HG02970 (cell line): ENCODE measurements at regions not wholly inside any gene's neighbourhood (a gene's known extent, or its start where the extent isn't known, plus 50 kb on each side); places are given as distances from the start of the nearest gene placed in this dataset.

Experiments used
- ATAC-seq: cut with Tn5 transposase; IDR thresholded peaks from one replicate; pipeline ENCODE4 v1.9.1; 2021; ENCODE audit warnings: mild to moderate bottlenecking, moderate library complexity, moderate number of reproducible peaks; ENCODE audit not compliant: unreplicated experiment, low FRiP score

DNA sequence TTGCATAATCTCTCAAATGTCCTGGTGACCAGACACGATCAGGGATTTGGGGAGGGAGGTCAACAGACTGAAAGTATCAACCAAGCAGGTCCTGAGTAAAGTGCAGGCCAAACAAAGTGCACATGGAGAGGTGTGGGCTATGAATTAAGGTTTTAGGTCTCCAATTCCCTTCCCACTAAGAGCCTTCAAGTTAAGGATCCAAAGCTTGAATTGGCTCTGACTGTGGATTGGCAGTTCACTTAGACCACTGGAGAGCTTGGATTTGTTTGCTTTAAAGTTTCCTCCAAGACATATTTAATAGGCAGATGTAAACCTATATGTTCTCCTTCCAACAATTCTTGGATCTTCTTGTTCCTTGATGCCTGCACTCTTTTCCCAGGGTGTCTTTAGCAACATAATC is 129.6 kb upstream of the IGF1 start:
- no peak for ATAC-seq

DNA sequence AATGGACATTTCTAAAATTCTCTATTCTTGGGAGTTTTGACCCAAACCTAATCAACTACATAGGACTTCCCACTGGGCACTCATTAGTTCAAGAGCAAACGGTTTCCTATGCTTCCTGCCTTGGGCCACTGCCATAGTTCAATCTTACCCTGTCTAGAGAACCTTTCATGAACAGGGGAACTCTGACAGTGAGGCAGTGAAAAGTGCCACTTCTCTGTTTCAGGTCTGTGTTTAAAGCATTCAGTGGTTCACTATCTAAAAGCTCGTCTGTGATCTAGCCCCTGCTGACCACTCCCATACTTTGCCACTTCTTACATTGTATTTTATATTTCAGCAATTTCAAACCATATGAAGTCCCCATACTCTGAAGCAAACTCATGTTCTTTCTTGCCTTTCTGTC is 122.7 kb upstream of the IGF1 start:
- no peak for ATAC-seq

DNA sequence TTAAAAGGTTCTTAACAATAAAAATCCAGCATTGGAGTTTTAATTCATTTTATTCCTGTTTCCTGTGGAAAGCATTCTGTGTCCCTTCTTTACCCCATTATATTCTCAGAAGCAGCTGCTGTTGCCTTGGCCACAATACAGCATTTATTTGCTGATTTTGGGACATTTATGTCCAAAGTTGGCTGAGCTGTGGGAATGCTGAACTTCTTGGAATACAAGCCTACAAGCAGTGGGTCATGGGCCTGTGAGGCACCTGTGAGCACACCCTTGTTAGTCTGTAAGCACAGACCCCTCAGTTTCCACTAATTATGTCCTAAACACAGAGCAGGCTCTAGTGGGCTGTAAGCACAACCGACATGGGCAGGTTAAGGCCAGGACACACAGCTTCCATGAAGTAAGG is 122.2 kb upstream of the IGF1 start:
- no peak for ATAC-seq

DNA sequence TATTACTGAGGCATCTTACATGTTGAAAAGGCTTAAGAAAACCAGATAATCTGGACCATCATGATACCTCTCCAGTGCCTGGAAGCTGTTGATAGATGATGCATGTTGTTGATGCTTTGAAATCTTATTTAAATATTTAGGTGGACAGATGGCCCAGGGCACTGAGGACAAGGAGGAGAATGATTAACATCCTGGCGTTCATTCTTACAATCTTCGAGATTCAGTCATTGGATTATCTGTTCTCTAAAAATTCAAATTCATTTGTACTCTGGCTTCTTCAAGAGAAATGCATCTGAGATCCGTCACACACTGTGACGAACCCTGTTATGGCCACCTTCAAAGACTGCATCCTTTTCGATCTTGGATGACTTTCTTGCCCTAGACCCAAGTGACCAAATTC is 121.3 kb upstream of the IGF1 start:
- no peak for ATAC-seq

DNA sequence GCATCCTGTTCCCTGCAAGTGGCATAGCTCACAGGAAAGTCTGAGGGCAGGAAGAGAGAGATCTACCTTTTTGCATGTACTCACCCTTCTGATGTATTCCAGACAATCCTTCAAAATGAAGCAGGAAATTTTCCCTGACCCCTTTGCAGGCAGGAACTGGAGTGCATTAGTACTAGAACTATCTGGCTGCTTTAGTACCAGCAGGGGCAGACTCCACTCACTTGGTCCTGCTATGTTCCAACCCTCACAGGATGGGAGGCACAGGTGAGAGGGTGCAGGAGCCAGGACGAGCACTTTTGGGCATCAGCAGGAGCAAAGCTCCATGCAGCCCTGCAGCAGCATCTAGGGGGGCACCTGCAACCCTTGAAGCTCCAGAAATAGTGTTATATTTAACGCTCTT is 116.3 kb upstream of the IGF1 start:
- ATAC-seq = no peak

DNA sequence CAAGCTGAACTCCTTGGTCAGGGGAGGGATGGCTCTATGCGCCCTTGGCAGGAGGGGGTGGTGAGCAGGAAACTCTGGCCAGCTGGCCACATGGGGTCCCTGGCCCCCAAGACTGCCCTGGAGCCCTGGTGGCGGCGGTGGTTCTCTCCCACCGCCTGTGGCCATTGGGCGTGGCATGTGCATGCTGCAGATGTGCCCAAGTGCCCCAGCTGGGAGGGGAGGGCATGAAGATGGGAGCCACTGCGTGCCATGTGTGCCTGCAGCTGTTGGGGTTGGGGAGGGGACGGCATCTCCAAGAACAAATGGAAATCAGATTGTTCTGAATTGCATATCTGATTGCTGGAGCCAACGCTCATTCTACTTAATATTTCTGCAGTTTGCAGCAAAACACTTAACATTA is 115.7 kb upstream of the IGF1 start:
- no peak for ATAC-seq

DNA sequence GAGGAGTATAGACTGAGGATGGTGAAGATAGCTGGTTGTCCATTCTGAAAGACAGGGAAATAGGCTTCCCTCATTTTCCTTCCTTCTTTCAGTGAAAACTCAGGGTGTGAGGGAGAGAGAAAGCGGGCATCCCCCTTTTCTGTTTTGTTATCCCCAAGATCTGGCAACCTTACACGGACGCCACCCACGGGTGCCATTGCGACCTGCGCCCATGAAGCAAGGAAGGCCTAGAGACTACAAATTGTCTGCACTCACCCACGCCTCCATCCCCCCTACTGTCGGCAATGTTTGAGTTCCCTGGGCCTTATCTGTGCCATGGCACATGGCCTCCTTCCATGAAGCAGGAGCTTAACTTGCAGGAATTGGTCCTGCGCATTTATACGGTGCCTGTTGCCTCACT is 115.0 kb upstream of the IGF1 start:
- ATAC-seq = no peak

DNA sequence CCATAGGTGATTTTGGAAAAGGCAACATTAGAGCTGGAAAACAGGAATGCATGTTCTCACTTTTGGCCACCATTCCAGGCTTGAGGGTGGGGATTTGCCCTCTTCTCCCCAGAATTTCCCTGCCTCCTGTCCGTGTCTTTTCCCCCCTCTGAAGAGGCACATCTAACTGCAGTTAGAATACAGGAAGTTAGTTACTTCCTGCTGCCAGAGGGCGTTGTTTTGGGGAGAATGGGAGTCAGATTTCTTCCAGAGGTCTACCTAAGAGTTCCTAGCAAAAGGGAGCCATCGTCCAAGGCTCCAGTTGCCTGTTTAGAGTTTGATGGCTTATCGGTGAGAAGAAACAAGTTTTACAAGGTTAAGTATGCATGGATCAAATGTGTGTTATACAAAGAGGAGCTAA is 112.8 kb upstream of the IGF1 start:
- no peak for ATAC-seq

DNA sequence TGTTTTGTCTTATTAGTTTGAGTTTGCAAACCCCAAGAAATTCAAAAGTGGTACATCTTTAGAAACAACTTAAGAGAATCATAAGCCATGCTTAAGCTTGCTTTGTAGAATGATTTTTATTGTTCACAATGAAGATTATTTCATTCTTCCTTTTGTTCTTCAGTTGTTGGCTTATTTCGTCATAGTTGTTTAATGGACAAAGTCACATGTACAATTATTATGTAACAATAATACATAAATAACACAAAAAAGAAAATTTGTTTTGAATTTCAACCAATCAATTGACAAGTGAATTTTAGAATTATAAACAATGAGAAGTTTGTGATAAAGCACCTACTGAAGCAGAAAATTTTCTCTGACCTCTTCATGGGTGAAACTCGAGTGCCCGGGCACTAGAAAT is 111.8 kb upstream of the IGF1 start:
- ATAC-seq = no peak

DNA sequence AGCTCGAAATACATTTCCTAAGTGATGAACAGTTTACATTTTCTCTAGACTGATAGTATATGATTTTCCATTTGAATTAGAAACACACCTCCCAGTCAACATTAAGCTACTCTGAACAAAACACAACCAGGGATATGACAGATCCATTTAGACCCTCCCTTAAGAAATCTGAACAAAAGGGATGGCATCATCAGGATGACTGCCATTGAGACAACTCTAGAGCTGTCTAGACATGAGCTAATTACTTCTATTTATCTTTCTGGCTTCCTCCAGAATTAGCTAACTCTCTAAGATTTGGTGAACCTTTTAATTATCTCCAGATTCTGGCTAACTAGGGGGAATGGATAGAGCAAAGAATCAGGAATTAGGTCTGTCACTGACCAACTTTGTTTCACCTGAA is 92.9 kb upstream of the IGF1 start:
- ATAC-seq = no peak

DNA sequence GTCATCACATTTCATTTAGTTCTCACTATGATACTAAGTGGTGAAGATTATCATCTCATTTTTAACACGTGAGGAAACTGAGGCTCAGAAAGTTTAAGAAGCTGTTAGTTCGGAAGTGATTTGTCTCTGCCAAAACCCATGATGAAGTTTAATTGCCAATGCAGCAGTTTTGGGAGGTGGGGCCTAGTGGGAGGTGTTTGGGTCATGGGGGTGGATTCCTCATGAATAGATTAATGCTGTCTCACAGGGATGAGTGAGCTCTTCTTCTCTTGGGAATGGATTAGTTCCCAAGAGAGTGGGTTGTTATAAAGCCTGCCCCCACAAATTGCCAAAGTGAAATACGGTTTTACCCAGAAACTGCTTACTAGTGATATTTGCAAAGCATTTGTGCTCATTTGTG is 91.5 kb upstream of the IGF1 start:
- no peak for ATAC-seq

DNA sequence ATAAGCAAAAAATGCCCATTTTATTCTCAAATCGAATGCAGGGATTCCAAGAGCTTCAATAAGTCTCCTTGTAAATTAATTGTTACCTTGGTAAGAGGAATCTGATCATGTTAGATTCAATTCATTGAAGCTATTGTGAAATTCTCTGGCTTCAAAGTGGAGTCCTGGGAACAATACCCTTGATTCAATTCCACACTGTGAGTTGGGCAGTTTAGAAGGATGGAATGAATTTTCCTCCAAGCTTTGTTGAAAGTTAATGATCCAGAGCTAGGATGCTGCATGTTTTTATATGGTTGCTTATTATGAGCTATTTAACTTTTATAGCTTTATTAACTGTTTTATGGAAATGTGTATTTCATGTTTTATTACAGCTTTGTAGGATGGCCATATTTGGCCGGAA is 89.9 kb upstream of the IGF1 start:
- ATAC-seq = no peak

DNA sequence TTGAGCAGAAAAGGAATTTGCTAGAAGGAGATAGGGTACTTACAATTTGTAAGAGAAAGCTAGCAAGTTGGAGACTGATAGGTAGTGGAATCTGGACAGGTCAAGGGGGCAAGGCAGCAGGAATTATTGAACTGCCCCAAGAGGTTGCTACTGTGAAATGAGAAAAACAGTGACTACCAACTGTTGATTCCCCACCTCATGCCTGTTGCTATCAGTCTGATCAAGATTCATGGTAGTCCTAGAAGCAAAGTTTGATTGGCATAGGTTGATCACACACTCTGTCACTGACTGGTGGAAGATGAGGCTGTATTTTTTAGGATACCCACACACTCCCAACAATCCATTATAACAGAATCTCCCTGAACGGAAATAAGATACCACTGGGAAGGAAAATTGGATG is 89.4 kb upstream of the IGF1 start:
- ATAC-seq = no peak

DNA sequence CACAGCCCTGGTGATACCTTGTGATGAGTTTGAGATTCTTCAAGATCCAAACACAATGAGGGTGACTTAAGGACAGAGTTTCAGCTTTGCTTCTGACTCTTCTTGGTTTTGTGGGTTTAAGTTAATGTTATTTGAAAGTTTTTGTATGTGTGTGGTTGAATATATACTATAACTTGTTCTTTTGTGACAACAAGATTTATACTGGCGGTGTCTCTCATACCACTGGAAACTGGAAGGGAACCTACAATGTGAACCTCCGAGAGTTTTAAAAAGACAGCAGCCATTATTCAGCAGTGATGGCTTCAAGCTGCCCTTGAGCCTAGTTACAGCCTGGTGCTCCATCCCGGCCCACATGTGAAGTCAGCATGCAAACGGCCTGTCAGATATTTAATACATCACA is 87.9 kb upstream of the IGF1 start:
- no peak for ATAC-seq

DNA sequence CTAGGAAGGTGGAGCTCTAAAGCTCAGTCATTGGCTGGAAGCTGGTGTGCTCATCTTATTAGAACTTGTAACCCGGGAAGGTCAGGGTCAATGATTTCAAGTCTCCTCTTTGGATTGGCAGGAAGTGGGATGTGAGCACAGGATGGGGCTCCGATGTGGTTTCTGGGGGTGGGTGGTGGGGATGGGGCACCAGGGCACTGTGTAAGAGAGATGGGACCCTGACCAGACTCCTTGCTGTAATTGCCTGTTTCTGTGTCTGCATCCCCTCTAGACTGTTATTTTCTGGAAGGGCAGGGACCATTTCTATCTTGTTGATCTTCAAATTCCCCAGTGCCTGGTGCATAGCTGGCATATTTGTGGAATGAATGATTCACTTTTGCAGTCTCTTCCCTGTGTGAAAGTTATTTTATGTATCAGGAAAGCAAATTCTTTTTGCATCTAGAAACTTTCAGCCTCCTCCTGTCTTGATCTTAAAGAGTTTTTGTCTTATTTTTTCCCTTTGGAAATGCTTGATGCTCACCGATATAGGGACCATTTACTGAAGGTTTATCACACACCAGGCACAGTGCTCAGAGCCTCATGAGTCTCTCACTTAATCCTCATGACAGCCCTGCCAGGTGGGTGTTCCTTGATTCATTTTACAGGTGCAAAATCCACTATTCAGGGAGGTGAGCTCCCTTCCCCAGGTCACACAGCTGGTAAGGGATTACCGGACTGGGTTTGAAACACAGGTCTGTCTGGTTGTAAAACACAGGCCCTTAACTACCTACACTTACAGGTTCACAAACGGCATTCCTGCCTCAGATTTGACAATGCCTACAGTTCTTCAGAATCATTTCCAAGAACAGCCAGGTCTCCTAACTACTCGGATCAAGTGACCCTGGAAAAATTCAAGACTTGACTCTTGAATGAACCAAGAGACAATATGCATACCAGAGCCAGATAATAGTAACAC is 86.9 kb upstream of the IGF1 start:
- ATAC-seq = no peak

DNA sequence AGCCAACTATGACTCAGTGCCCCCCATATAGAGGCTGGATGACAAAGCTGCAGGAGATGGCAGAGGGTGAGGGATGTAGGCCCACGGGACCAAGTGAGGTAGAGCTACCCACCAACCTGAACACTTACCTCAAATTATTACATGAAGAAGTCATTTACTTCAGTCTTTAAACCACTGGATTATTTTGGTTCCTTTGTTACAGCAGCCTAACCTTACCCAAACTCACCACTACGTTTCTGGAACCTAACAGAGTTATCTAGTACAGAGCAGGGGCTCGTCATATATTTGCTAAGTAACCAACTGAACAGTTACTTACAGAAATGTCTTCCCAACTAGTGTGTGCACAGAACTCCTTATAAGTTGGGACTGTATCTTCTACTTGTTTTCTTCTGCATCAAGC is 85.2 kb upstream of the IGF1 start:
- no peak for ATAC-seq

DNA sequence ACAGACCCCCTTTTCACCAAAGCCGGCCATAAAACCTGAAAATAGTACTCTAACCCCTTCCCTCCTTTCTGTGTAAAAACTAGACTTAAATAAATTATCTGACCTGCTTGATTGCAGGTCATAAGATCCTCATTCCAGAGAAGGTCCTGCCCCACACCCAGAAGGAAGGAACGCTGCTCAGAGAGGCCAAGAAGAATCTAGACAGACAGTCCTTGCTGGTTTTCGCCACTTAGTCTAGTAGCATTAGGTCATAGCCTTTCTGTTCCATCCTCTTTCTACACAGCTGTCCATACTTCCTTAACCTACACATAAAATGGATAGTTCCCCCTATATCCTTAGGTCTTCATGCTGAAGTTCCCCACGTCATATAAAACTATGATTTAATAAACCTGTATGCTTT is 83.7 kb upstream of the IGF1 start:
- ATAC-seq = no peak

DNA sequence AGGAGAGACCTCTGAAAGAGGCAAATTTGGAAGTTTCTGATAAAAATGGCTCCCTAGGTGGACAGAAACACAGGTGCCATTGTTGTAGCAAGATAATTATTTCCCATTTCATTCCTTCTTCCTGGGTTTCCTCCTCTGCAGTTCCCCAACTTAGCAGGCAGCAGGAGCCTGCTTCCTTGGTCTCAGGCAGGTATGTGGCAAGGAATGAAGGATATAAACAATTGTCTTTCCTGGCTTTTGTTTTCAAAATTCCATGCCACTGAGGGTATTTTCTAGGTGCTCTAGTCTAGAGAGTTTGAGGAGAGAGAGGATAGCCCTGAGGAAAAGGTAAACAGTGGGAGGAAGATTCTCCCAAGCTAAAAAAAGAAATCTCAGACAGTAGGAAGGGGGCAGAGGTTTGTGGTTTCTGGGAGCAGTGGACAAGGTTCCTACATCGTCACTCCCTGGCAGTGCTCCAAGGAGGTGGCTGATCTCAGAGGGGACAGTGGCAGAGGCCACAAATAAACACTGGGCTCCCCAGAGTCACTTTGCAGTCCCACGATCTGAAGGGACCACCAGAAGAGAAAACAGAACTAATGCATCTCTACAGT is 82.6 kb upstream of the IGF1 start:
- ATAC-seq = no peak

DNA sequence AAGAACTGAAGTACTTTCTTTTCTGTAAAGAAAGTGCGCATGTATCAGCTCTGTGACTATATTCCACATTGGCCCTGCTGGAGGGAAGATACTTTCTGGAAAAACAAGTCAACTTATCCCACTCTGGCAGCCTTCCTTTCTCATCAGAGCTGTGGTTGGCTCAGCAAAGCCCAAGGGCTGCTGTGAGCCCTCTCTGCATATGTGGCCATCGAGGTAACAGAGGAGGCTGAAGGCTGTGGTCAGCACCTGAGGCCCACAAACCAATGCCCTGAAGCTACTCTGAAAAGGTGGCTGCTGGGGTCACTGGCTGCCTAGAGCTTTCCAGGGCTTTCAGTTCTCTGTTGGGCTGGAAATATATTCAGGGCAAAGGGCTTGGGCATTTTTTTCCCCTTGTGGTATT is 70.8 kb upstream of the IGF1 start:
- no peak for ATAC-seq

DNA sequence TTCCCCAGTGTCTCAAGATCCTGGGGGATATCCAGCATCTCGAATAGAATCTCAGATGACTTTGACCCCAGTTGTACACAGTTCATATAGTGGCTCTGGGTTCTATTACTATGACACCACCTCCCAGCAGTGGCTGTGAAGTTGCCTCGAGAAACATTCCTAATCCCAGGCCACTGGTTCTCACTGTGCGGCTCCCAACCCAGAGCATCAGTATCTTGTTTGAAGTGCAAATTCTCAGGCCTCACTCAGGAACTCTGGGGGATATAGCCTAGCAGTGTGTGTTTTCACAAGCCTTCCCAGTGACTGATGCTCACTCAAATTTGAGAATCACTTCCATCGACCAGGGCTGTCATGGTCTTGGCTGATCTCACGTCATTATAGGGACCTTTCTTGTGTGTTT is 69.3 kb upstream of the IGF1 start:
- no peak for ATAC-seq

DNA sequence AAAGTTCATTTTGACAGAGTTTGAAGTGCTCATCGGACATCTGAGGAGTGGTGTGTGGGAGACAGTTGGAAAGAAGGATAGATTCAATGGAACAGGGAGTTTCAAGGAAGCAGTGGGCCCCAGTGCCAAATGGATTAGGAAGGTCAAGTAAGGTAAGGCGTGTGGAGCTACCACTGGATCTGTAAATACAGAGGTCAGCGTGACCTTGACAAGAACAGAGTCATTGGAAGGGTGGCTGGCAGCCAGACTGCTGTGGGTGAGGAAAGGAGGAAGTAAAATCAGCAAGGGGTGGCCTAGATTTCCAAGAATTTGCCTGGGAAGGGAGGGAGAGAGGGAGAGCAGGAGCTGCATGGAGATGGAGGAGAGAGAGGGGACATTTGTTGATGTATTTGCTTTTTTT is 68.2 kb upstream of the IGF1 start:
- ATAC-seq = no peak
